ENCODE measurements at regions not wholly inside any gene's neighbourhood (a gene's known extent, or its start where the extent isn't known, plus 50 kb on each side); places are given as distances from the start of the nearest gene placed in this dataset.

DNA sequence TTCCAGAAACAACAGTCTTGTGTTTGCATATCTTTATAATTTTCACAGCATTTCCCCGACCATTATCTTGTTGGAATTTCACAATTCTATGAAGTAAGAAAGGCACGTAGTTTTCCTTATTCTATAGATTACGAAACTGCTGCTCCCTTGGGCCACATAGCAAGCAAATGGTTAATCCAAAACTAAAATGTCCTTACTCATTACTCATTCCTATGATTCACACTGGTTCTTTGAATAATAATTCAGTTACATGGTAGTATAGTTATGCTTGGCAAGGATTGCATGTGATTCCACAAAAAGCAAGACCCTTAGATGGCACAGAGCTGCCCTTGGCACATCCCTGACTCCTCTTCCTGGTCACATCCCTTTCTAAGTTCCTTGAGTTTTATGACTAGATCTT, 51.2 kb downstream of the OR13H1 start:
- intact Hi-C loops (cut with micrococcal nuclease): no loop called here
- Mint-ChIP-seq H3K4me3 (ENCODE audit: low read depth) (no peak overlapping the region), H3K9me3 (no peaks in the 10 kb centered on the region), H3K27ac (no peak overlapping the region), H3K4me1 (ENCODE audit: low read depth) (no peaks in the 10 kb centered on the region), H3K36me3 (ENCODE audit: low read depth) (no peaks in the 10 kb centered on the region), H3K27me3 (ENCODE audit: low read depth) (no peaks in the 10 kb centered on the region)
- no peak for DNase-seq (ENCODE audit: low spot score)

GRCh38 chrX:131607792-131608369, 64.0 kb downstream of the OR13H1 start:
- intact Hi-C loops (cut with micrococcal nuclease): no loop called here
- Mint-ChIP-seq H3K4me3 (ENCODE audit: low read depth) (no peak overlapping the region), H3K27me3 (ENCODE audit: low read depth) (no peaks in the 10 kb centered on the region), H3K27ac (no peak overlapping the region), H3K9me3 (no peaks in the 10 kb centered on the region), H3K36me3 (ENCODE audit: low read depth) (no peaks in the 10 kb centered on the region), H3K4me1 (ENCODE audit: low read depth) (no peaks in the 10 kb centered on the region)
- DNase-seq (ENCODE audit: low spot score): no peak

DNA sequence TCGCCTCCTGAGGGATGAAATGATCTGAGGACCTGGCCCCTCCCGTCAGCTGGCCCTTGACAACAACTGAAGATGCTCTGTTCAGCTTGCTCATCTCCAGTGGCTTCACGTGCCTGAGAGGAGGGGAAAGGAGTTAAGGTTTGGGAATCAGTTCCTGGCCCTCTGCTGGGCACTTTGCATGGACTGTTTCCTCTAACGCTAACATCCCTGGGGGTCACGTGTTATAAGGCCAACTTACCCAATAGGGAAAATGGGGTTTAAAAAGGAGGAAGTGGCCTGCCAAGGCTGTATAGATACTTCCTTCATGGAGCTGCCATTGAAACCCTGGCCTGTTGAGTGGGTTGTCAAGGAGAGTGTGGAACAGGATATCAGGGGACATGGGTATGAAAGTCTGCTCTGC, 65.6 kb downstream of the OR13H1 start:
- Mint-ChIP-seq H3K9me3 (no peaks in the 10 kb centered on the region), H3K27me3 (ENCODE audit: low read depth) (no peaks in the 10 kb centered on the region), H3K36me3 (ENCODE audit: low read depth) (no peaks in the 10 kb centered on the region), H3K27ac (no peak overlapping the region), H3K4me1 (ENCODE audit: low read depth) (no peaks in the 10 kb centered on the region), H3K4me3 (ENCODE audit: low read depth) (no peak overlapping the region)
- no peak for DNase-seq (ENCODE audit: low spot score)
- intact Hi-C loops (cut with micrococcal nuclease): no loop called here

- H3K27me3 Mint-ChIP-seq (ENCODE audit: low read depth): no peaks in the 10 kb centered on the region
These were observed 69.4 kb downstream of the OR13H1 start for GRCh38 chrX:131613260-131613659.

DNA sequence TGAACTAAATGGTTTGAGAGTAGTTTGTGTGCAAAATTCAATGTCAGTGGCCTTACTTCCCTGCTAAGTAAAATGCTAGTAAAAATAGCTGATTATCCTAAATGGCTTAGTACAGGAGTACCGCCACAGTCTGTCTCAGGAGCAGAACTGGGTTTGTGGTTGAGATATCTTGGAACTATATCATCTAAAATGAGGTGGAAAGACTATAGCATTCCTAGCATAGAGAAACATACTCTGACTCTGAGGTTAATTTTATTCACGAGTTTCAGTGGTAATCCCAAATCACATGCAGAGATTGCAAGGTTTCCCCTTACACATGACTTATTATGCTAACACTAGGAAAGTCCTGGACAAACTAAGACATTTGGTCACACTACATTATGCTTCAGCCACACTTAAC, 70.4 kb downstream of the OR13H1 start:
- Mint-ChIP-seq H3K27ac (no peak overlapping the region), H3K4me1 (ENCODE audit: low read depth) (no peaks in the 10 kb centered on the region), H3K27me3 (ENCODE audit: low read depth) (peaks cover 2% of the 10 kb centered on the region), H3K4me3 (ENCODE audit: low read depth) (no peak overlapping the region), H3K36me3 (ENCODE audit: low read depth) (no peaks in the 10 kb centered on the region), H3K9me3 (no peaks in the 10 kb centered on the region)
- DNase-seq (ENCODE audit: low spot score): no peak
- intact Hi-C loops (cut with micrococcal nuclease): no loop called here

More at GRCh38 chrX:131613260-131613659, 69.4 kb downstream of the OR13H1 start:
- no peaks in the 10 kb centered on the region for H3K4me1 Mint-ChIP-seq (ENCODE audit: low read depth)
- H3K4me3 Mint-ChIP-seq (ENCODE audit: low read depth): no peak overlapping the region
- no peaks in the 10 kb centered on the region for H3K9me3 Mint-ChIP-seq
- no peaks in the 10 kb centered on the region for H3K36me3 Mint-ChIP-seq (ENCODE audit: low read depth)
- H3K27ac Mint-ChIP-seq: no peak overlapping the region
- DNase-seq (ENCODE audit: low spot score): no peak
- intact Hi-C loops (cut with micrococcal nuclease): no loop called here

- no peak for DNase-seq (ENCODE audit: low spot score)
- Mint-ChIP-seq H3K36me3 (ENCODE audit: low read depth) (no peaks in the 10 kb centered on the region), H3K4me3 (ENCODE audit: low read depth) (no peak overlapping the region), H3K4me1 (ENCODE audit: low read depth) (no peaks in the 10 kb centered on the region), H3K27me3 (ENCODE audit: low read depth) (peaks cover 2% of the 10 kb centered on the region), H3K9me3 (no peaks in the 10 kb centered on the region), H3K27ac (no peak overlapping the region)
- intact Hi-C loops (cut with micrococcal nuclease): no loop called here
These were observed 73.3 kb downstream of the OR13H1 start for GRCh38 chrX:131617182-131617581.

- DNase-seq (ENCODE audit: low spot score): no peak
- H3K4me1 Mint-ChIP-seq (ENCODE audit: low read depth): no peaks in the 10 kb centered on the region
- no peak overlapping the region for H3K27ac Mint-ChIP-seq
- peaks cover 2% of the 10 kb centered on the region for H3K27me3 Mint-ChIP-seq (ENCODE audit: low read depth)
- H3K36me3 Mint-ChIP-seq (ENCODE audit: low read depth): no peaks in the 10 kb centered on the region
- intact Hi-C loops (cut with micrococcal nuclease): no loop called here
- H3K9me3 Mint-ChIP-seq: no peaks in the 10 kb centered on the region
- no peak overlapping the region for H3K4me3 Mint-ChIP-seq (ENCODE audit: low read depth)
These were observed 77.8 kb downstream of the OR13H1 start for GRCh38 chrX:131621650-131622049.

- H3K4me3 Mint-ChIP-seq (ENCODE audit: low read depth): no peak overlapping the region
- no peak for DNase-seq (ENCODE audit: low spot score)
- H3K27me3 Mint-ChIP-seq (ENCODE audit: low read depth): peaks cover 6% of the 10 kb centered on the region
- H3K9me3 Mint-ChIP-seq: no peaks in the 10 kb centered on the region
- H3K4me1 Mint-ChIP-seq (ENCODE audit: low read depth): no peaks in the 10 kb centered on the region
- H3K27ac Mint-ChIP-seq: no peak overlapping the region
- intact Hi-C loops (cut with micrococcal nuclease): no loop called here
- H3K36me3 Mint-ChIP-seq (ENCODE audit: low read depth): no peaks in the 10 kb centered on the region
These were observed 82.9 kb downstream of the OR13H1 start for GRCh38 chrX:131626681-131627296.

DNA sequence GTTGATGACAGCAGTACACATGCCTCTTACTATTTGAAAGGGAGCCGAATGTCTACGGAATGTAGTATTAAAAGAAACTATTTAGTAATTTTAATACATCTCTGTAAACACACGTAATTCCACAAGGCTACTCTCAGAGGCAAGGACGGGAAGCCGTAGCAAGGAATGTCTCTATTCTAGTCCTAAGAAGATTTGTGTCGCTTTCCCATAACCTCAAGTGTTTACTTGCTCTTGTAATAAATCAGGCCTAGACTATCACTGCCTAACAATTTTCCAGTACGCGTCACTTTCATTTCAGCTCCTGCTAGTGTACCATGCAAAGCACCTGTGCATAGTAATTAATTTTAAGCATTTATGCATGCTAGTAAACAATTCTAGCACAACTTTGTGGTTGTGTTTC, 86.7 kb downstream of the OR13H1 start:
- Mint-ChIP-seq H3K4me1 (ENCODE audit: low read depth) (no peaks in the 10 kb centered on the region), H3K27me3 (ENCODE audit: low read depth) (peaks cover 6% of the 10 kb centered on the region), H3K27ac (no peak overlapping the region), H3K9me3 (no peaks in the 10 kb centered on the region), H3K36me3 (ENCODE audit: low read depth) (no peaks in the 10 kb centered on the region), H3K4me3 (ENCODE audit: low read depth) (no peak overlapping the region)
- intact Hi-C loops (cut with micrococcal nuclease): loop anchor here (10.0 kb wide), 2 partner anchors 366 to 656 kb away; no protein-coding TSS in a partner anchor
- DNase-seq (ENCODE audit: low spot score): no peak

DNA sequence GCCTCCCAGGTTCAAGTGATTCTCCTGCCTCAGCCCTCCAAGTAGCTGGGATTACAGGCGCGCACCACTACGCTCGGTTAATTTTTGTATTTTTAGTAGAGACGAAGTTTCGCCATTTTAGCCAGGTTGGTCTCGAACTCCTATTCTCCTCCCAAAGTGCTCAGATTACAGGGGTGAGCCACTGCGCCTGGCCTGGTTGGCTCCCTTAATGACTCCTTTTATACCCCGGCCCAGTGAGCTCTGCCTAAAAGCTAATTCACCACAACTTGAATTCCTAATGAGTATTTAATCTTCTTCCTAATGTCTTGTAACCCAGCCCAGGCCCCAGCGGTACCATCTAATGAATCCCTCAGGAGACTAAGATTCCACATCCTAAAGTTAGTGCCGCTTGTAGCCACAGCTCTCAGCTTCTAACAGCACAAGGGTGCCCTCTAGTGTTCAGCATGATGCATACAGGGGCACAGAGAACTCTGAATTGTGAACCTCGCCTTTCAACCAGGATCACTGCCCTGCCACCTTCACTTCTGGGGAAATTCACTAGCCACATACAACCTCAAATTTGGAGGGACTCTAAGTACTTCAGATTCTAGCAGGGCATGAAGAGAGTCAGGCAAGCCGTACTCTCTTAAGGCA, 89.5 kb downstream of the OR13H1 start:
- H3K27me3 Mint-ChIP-seq (ENCODE audit: low read depth): peaks cover 2% of the 10 kb centered on the region
- no peaks in the 10 kb centered on the region for H3K9me3 Mint-ChIP-seq
- DNase-seq (ENCODE audit: low spot score): peak; percentile 10
- no peaks in the 10 kb centered on the region for H3K4me1 Mint-ChIP-seq (ENCODE audit: low read depth)
- H3K27ac Mint-ChIP-seq: no peak overlapping the region
- no peak overlapping the region for H3K4me3 Mint-ChIP-seq (ENCODE audit: low read depth)
- intact Hi-C loops (cut with micrococcal nuclease): loop anchor here (10.0 kb wide), 2 partner anchors 369 to 659 kb away; no protein-coding TSS in a partner anchor
- H3K36me3 Mint-ChIP-seq (ENCODE audit: low read depth): no peaks in the 10 kb centered on the region

DNA sequence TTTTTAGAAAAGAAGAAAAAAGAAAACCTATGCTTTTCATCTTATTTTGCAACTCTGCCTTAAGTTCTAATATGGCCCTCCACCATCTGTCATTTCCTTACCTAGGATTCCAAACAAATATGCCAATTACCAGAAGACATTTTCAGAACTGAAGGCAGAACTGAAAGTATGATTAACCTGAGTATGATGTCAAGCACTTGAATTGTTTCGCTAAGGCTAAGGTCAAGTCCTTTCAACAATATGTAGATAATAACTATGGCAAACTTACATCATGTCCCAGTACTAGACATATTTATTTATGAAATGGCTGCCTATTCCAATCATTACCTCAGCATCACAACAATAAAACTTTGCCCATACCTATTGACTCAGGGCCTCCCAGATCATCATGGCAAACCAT, 91.0 kb downstream of the OR13H1 start:
- Mint-ChIP-seq H3K4me1 (ENCODE audit: low read depth) (no peaks in the 10 kb centered on the region), H3K27me3 (ENCODE audit: low read depth) (no peaks in the 10 kb centered on the region), H3K9me3 (no peaks in the 10 kb centered on the region), H3K36me3 (ENCODE audit: low read depth) (no peaks in the 10 kb centered on the region), H3K27ac (no peak overlapping the region), H3K4me3 (ENCODE audit: low read depth) (no peak overlapping the region)
- intact Hi-C loops (cut with micrococcal nuclease): loop anchor here (10.0 kb wide), 2 partner anchors 370 to 660 kb away; no protein-coding TSS in a partner anchor
- DNase-seq (ENCODE audit: low spot score): no peak

GRCh38 chrX:131646106-131646505, 102.2 kb downstream of the OR13H1 start:
- DNase-seq (ENCODE audit: low spot score): no peak
- Mint-ChIP-seq H3K4me3 (ENCODE audit: low read depth) (no peak overlapping the region), H3K27ac (no peak overlapping the region), H3K27me3 (ENCODE audit: low read depth) (peaks cover 1% of the 10 kb centered on the region), H3K4me1 (ENCODE audit: low read depth) (no peaks in the 10 kb centered on the region), H3K9me3 (no peaks in the 10 kb centered on the region), H3K36me3 (ENCODE audit: low read depth) (no peaks in the 10 kb centered on the region)
- intact Hi-C loops (cut with micrococcal nuclease): no loop called here

GRCh38 chrX:131649741-131650140, 105.9 kb downstream of the OR13H1 start:
- Mint-ChIP-seq H3K36me3 (ENCODE audit: low read depth) (no peaks in the 10 kb centered on the region), H3K9me3 (no peaks in the 10 kb centered on the region), H3K27ac (no peak overlapping the region), H3K27me3 (ENCODE audit: low read depth) (no peaks in the 10 kb centered on the region), H3K4me3 (ENCODE audit: low read depth) (no peak overlapping the region), H3K4me1 (ENCODE audit: low read depth) (no peaks in the 10 kb centered on the region)
- no peak for DNase-seq (ENCODE audit: low spot score)
- intact Hi-C loops (cut with micrococcal nuclease): no loop called here
